Fibroblast of mammary gland (primary cell): ENCODE measurements at regions not wholly inside any gene's neighbourhood (a gene's known extent, or its start where the extent isn't known, plus 50 kb on each side); places are given as distances from the start of the nearest gene placed in this dataset.

Experiments
- DNase-seq: peaks from one replicate; pipeline ENCODE4 v3.0.0-alpha.2; 2010; ENCODE audit warnings: low read depth
- H3K4me3 ChIP-seq: 2 replicates; pipeline ENCODE4 v1.5.1; 2011; ENCODE audit warnings: low read depth, mild to moderate bottlenecking, low read length, moderate library complexity; ENCODE audit not compliant: control insufficient read depth
- CTCF ChIP-seq: conservative IDR thresholded peaks from 2 replicates; pipeline ENCODE4 v1.5.1; 2011; ENCODE audit warnings: low read depth, low read length, inconsistent platforms; ENCODE audit not compliant: control insufficient read depth, insufficient read depth

- TF ChIP-seq CTCF, result no peak
- H3K4me3 ChIP-seq, result no peak overlapping the region
- DNase-seq, result peak; percentile 61
Observed at GRCh38 chr18:59760619-59761600, 63.7 kb upstream of the CCBE1 start.

GRCh38 chr18:59760212-59760611, 63.0 kb upstream of the CCBE1 start:
- TF ChIP-seq CTCF, result no peak
- peak; percentile 41 for DNase-seq
- no peak overlapping the region for H3K4me3 ChIP-seq

GRCh38 chr18:59758837-59759236, 61.6 kb upstream of the CCBE1 start:
- TF ChIP-seq CTCF, result no peak
- no peak overlapping the region for H3K4me3 ChIP-seq
- no peak for DNase-seq

- TF ChIP-seq CTCF, result no peak
- no peak for DNase-seq
Observed at GRCh38 chr18:59758106-59758505, 60.9 kb upstream of the CCBE1 start.

GRCh38 chr18:59752666-59753065, 55.4 kb upstream of the CCBE1 start:
- no peak overlapping the region for H3K4me3 ChIP-seq
- DNase-seq, result peak; percentile 48
- no peak for TF ChIP-seq CTCF

More at GRCh38 chr18:59758106-59758505, 60.9 kb upstream of the CCBE1 start:
- H3K4me3 ChIP-seq, result no peak overlapping the region

GRCh38 chr18:59751186-59751585, 54.0 kb upstream of the CCBE1 start:
- no peak for DNase-seq

More at GRCh38 chr18:59751186-59751585, 54.0 kb upstream of the CCBE1 start:
- no peak for TF ChIP-seq CTCF
- no peak overlapping the region for H3K4me3 ChIP-seq
